ENCODE measurements at regions not wholly inside any gene's neighbourhood (a gene's known extent, or its start where the extent isn't known, plus 50 kb on each side); places are given as distances from the start of the nearest gene placed in this dataset.

- Histone ChIP-seq H3K4me3 (no peak overlapping the region), H3K27ac (no peak overlapping the region), H3K36me3 (no peaks in the 10 kb centered on the region), H3K9me3 (no peaks in the 10 kb centered on the region), H3K27me3 (no peaks in the 10 kb centered on the region), H3K4me1 (no peaks in the 10 kb centered on the region)
- intact Hi-C loops (cut with DNase I), result no loop called here
- DNase-seq (ENCODE audit: low spot score in 2 of 2), result no peak
- no peak for TF ChIP-seq CTCF (IDR thresholded peaks at IDR 0.05)
Observed at GRCh38 chr6:93021235-93021915, 398.0 kb downstream of the EPHA7 start.

- DNase-seq (ENCODE audit: low spot score in 2 of 2), result no peak
- no peaks in the 10 kb centered on the region for H3K9me3 ChIP-seq
- intact Hi-C loops (cut with DNase I), result no loop called here
- no peak overlapping the region for H3K27ac ChIP-seq
- H3K36me3 ChIP-seq, result no peaks in the 10 kb centered on the region
- H3K4me1 ChIP-seq, result no peaks in the 10 kb centered on the region
- no peak for TF ChIP-seq CTCF (IDR thresholded peaks at IDR 0.05)
- no peak overlapping the region for H3K4me3 ChIP-seq
- H3K27me3 ChIP-seq, result no peaks in the 10 kb centered on the region
Observed at GRCh38 chr6:93017626-93018025, 401.7 kb downstream of the EPHA7 start.

GRCh38 chr6:93017213-93017612 lies 402.1 kb downstream of the EPHA7 start:
- no peak overlapping the region for H3K27ac ChIP-seq
- no peaks in the 10 kb centered on the region for H3K27me3 ChIP-seq
- intact Hi-C loops (cut with DNase I), result no loop called here
- H3K9me3 ChIP-seq, result no peaks in the 10 kb centered on the region
- H3K36me3 ChIP-seq, result no peaks in the 10 kb centered on the region
- H3K4me3 ChIP-seq, result no peak overlapping the region
- DNase-seq (ENCODE audit: low spot score in 2 of 2), result no peak
- TF ChIP-seq CTCF (IDR thresholded peaks at IDR 0.05), result no peak
- H3K4me1 ChIP-seq, result no peaks in the 10 kb centered on the region

GRCh38 chr6:93013054-93013453 lies 406.3 kb downstream of the EPHA7 start:
- TF ChIP-seq CTCF (IDR thresholded peaks at IDR 0.05), result no peak
- Histone ChIP-seq H3K27me3 (no peaks in the 10 kb centered on the region), H3K27ac (no peak overlapping the region), H3K4me1 (no peaks in the 10 kb centered on the region), H3K9me3 (no peaks in the 10 kb centered on the region), H3K36me3 (no peaks in the 10 kb centered on the region), H3K4me3 (no peak overlapping the region)
- intact Hi-C loops (cut with DNase I), result no loop called here
- DNase-seq (ENCODE audit: low spot score in 2 of 2), result no peak

GRCh38 chr6:93008375-93008774 lies 411.0 kb downstream of the EPHA7 start:
- Histone ChIP-seq H3K4me1 (no peaks in the 10 kb centered on the region), H3K27ac (no peak overlapping the region), H3K4me3 (no peak overlapping the region), H3K36me3 (no peaks in the 10 kb centered on the region), H3K9me3 (no peaks in the 10 kb centered on the region), H3K27me3 (no peaks in the 10 kb centered on the region)
- no peak for DNase-seq (ENCODE audit: low spot score in 2 of 2)
- TF ChIP-seq CTCF (IDR thresholded peaks at IDR 0.05), result no peak
- intact Hi-C loops (cut with DNase I), result no loop called here

GRCh38 chr6:92989656-92990055 lies 429.7 kb downstream of the EPHA7 start:
- Histone ChIP-seq H3K9me3 (no peaks in the 10 kb centered on the region), H3K4me1 (no peaks in the 10 kb centered on the region), H3K4me3 (no peak overlapping the region), H3K27ac (no peak overlapping the region), H3K36me3 (no peaks in the 10 kb centered on the region), H3K27me3 (no peaks in the 10 kb centered on the region)
- intact Hi-C loops (cut with DNase I), result no loop called here
- TF ChIP-seq CTCF (IDR thresholded peaks at IDR 0.05), result no peak
- no peak for DNase-seq (ENCODE audit: low spot score in 2 of 2)
